ENCODE measurements at regions not wholly inside any gene's neighbourhood (a gene's known extent, or its start where the extent isn't known, plus 50 kb on each side); places are given as distances from the start of the nearest gene placed in this dataset.
"Not testable (repeated sequence)": the region's sequence is repeated elsewhere in the genome, so short reads cannot be mapped to it uniquely, and the experiment has no call there.

- no peak for DNase-seq (ENCODE audit: low read depth in 2 of 2)
These were observed 64.8 kb upstream of the TBC1D3K start for GRCh38 chr17:37859451-37859850.

- not testable (repeated sequence) for DNase-seq (ENCODE audit: low read depth in 2 of 2)
These were observed 65.8 kb upstream of the TBC1D3K start for GRCh38 chr17:37858391-37858790.

GRCh38 chr17:37856245-37856644, 68.0 kb upstream of the TBC1D3K start:
- no peak for DNase-seq (ENCODE audit: low read depth in 2 of 2)

GRCh38 chr17:37849617-37849972, 74.6 kb upstream of the TBC1D3K start:
- no peak for DNase-seq (ENCODE audit: low read depth in 2 of 2)

- DNase-seq (ENCODE audit: low read depth in 2 of 2) = no peak
These were observed 75.3 kb upstream of the TBC1D3K start for GRCh38 chr17:37848690-37849616.

GRCh38 chr17:37847811-37848331, 76.3 kb upstream of the TBC1D3K start:
- no peak for DNase-seq (ENCODE audit: low read depth in 2 of 2)

- no peak for DNase-seq (ENCODE audit: low read depth in 2 of 2)
These were observed 77.1 kb upstream of the TBC1D3K start for GRCh38 chr17:37847102-37847501.

- DNase-seq (ENCODE audit: low read depth in 2 of 2) = no peak
These were observed 79.3 kb upstream of the TBC1D3K start for GRCh38 chr17:37844977-37845293.

- peak; percentile 8 to 57 for DNase-seq (ENCODE audit: low read depth in 2 of 2)
These were observed 79.8 kb upstream of the TBC1D3K start for GRCh38 chr17:37844158-37844976.

- DNase-seq (ENCODE audit: low read depth in 2 of 2) = no peak
These were observed 81.8 kb upstream of the TBC1D3K start for GRCh38 chr17:37842401-37842800.

GRCh38 chr17:37841232-37841631, 83.0 kb upstream of the TBC1D3K start:
- no peak for DNase-seq (ENCODE audit: low read depth in 2 of 2)

- DNase-seq (ENCODE audit: low read depth in 2 of 2) = no peak
These were observed 83.6 kb upstream of the TBC1D3K start for GRCh38 chr17:37840576-37840975.

GRCh38 chr17:37839196-37839978, 84.8 kb upstream of the TBC1D3K start:
- DNase-seq (ENCODE audit: low read depth in 2 of 2) = no peak

GRCh38 chr17:37838276-37838675, 85.9 kb upstream of the TBC1D3K start:
- DNase-seq (ENCODE audit: low read depth in 2 of 2) = no peak

GRCh38 chr17:37836593-37836992, 87.6 kb upstream of the TBC1D3K start:
- no peak for DNase-seq (ENCODE audit: low read depth in 2 of 2)

- no peak for DNase-seq (ENCODE audit: low read depth in 2 of 2)
These were observed 89.3 kb upstream of the HNF1B start for GRCh38 chr17:37834168-37834567.

- no peak for DNase-seq (ENCODE audit: low read depth in 2 of 2)
These were observed 88.5 kb upstream of the HNF1B start for GRCh38 chr17:37833237-37833859.

- no peak for DNase-seq (ENCODE audit: low read depth in 2 of 2)
These were observed 87.1 kb upstream of the HNF1B start for GRCh38 chr17:37831986-37832385.

- no peak for DNase-seq (ENCODE audit: low read depth in 2 of 2)
These were observed 86.6 kb upstream of the HNF1B start for GRCh38 chr17:37831492-37831891.

- DNase-seq (ENCODE audit: low read depth in 2 of 2) = no peak
These were observed 85.5 kb upstream of the HNF1B start for GRCh38 chr17:37830151-37830993.
